ENCODE measurements at regions not wholly inside any gene's neighbourhood (a gene's known extent, or its start where the extent isn't known, plus 50 kb on each side); places are given as distances from the start of the nearest gene placed in this dataset.

DNA sequence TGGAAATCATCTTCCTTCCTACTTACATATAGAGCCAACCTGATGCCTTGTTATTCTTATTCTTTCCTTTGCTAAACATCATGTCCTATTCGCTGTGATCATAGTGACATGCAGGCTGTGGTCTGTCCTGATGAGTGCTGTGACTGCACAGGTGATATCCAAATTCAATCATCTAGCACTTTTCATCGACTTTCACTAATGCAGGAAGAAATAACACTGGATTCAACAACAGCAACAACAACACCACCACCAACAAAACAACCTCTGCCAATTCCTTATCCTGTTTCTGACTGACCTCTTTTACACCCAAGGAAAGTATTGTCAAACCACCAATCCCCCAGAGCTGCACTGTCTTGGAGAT is 203.2 kb upstream of the PHYHIPL start:
- DNase-seq (no peak), ATAC-seq (ENCODE audit: low read depth) (no peak)
- no peak overlapping the region for H4K5ac ChIP-seq (ENCODE audit: low read depth, low read length)
- in situ Hi-C loops (cut with MboI; ENCODE audit: low sequenced_read_pairs): loop anchor here (25.0 kb wide), 1 partner anchor 639 kb away; no protein-coding TSS in a partner anchor
- no peak overlapping the region for H3K27ac ChIP-seq (ENCODE audit: insufficient read depth, low read length)
- H3K9ac ChIP-seq (ENCODE audit: low read depth, low read length): no peak overlapping the region
- H2AK5ac ChIP-seq (ENCODE audit: low read depth, low read length): no peak overlapping the region
- ChIA-PET POLR2A (ENCODE audit: unreplicated experiment) (no interaction called here), CTCF (no interaction called here)
- intact Hi-C loops (cut with micrococcal nuclease): no loop called here
- H4K20me1 ChIP-seq (ENCODE audit: insufficient read depth, low read length): no peaks in the 10 kb centered on the region
- no peak overlapping the region for H3K18ac ChIP-seq (ENCODE audit: low read depth, low read length)
- no peak overlapping the region for H4K8ac ChIP-seq (ENCODE audit: low read depth in 2 of 2, low read length in 2 of 2)
- no peak overlapping the region for H2BK20ac ChIP-seq (ENCODE audit: low read depth, low read length)
- no peak overlapping the region for H2BK5ac ChIP-seq (ENCODE audit: low read depth, low read length, poor library complexity, severe bottlenecking)
- H3K14ac ChIP-seq (replicated peaks; ENCODE audit: low read depth, low read length): no peak overlapping the region
- no peak overlapping the region for H2BK120ac ChIP-seq (ENCODE audit: low read depth, low read length)
- no peak overlapping the region for H3K4me3 ChIP-seq (ENCODE audit: insufficient read depth, low read depth, low read length)
- dilution Hi-C loops (cut with HindIII; ENCODE audit: low sequenced_read_pairs, unreplicated experiment): no loop called here
- no peak overlapping the region for H2BK15ac ChIP-seq (ENCODE audit: low read depth, low read length)
- no peaks in the 10 kb centered on the region for H3K9me1 ChIP-seq (ENCODE audit: insufficient read depth, low read length)
- no TSS peak for BruUV-seq (replicated peaks)
- no peaks in the 10 kb centered on the region for H3K36me3 ChIP-seq (ENCODE audit: control insufficient read depth, insufficient read depth, low read length)
- no peaks in the 10 kb centered on the region for H3K79me1 ChIP-seq (ENCODE audit: low read depth in 1 of 2, low read length in 2 of 2)
- no peaks in the 10 kb centered on the region for H3K4me1 ChIP-seq (ENCODE audit: control insufficient read depth, insufficient read depth, low read length)
- H3K9me3 ChIP-seq (ENCODE audit: control insufficient read depth, insufficient read depth, low read length): no peaks in the 10 kb centered on the region
- no peak overlapping the region for H2AFZ ChIP-seq (replicated peaks; ENCODE audit: low read length, poor library complexity)
- no CpG with 5 or more reads among the region's 2 CpGs for WGBS, 2 experiments (ENCODE audit: extremely low coverage in 2 of 2, insufficient read length in 1 of 2)
- no peak overlapping the region for H3K23ac ChIP-seq (ENCODE audit: low read depth, low read length)
- TF ChIP-seq, protein P1, sequence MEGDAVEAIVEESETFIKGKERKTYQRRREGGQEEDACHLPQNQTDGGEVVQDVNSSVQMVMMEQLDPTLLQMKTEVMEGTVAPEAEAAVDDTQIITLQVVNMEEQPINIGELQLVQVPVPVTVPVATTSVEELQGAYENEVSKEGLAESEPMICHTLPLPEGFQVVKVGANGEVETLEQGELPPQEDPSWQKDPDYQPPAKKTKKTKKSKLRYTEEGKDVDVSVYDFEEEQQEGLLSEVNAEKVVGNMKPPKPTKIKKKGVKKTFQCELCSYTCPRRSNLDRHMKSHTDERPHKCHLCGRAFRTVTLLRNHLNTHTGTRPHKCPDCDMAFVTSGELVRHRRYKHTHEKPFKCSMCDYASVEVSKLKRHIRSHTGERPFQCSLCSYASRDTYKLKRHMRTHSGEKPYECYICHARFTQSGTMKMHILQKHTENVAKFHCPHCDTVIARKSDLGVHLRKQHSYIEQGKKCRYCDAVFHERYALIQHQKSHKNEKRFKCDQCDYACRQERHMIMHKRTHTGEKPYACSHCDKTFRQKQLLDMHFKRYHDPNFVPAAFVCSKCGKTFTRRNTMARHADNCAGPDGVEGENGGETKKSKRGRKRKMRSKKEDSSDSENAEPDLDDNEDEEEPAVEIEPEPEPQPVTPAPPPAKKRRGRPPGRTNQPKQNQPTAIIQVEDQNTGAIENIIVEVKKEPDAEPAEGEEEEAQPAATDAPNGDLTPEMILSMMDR (conservative IDR thresholded peaks at IDR 0.05; ENCODE audit: low read depth, low read length): no peak
- TF ChIP-seq ELK1 (IDR thresholded peaks at IDR 0.05; ENCODE audit: borderline replicate concordance, low read depth, low read length) (no peak), BHLHE40 (IDR thresholded peaks at IDR 0.05; ENCODE audit: low read depth, low read length) (no peak), MAZ (IDR thresholded peaks at IDR 0.05; ENCODE audit: borderline replicate concordance, low read depth, low read length) (no peak), MAFK (IDR thresholded peaks at IDR 0.05; ENCODE audit: low read depth, low read length) (no peak), POLR2A (IDR thresholded peaks at IDR 0.05; ENCODE audit: low read depth, low read length) (no peak), SMC3 (IDR thresholded peaks at IDR 0.05; ENCODE audit: low read depth, low read length) (no peak)
- no peak overlapping the region for H3K56ac ChIP-seq (ENCODE audit: extremely low read depth, insufficient read depth, low read length)
- H3K27me3 ChIP-seq (ENCODE audit: control insufficient read depth, insufficient read depth, low read length): peaks cover 2% of the 10 kb centered on the region
- H3K4me2 ChIP-seq (ENCODE audit: low read depth, low read length): no peak overlapping the region
- H4K91ac ChIP-seq (ENCODE audit: insufficient read depth, low read depth, low read length): no peak overlapping the region
- no peak overlapping the region for H2AK9ac ChIP-seq (replicated peaks; ENCODE audit: low read depth, low read length, poor library complexity)
- H3K4ac ChIP-seq (ENCODE audit: low read depth, low read length): no peak overlapping the region
